ENCODE measurements at regions not wholly inside any gene's neighbourhood (a gene's known extent, or its start where the extent isn't known, plus 50 kb on each side); places are given as distances from the start of the nearest gene placed in this dataset.

GRCh38 chr1:234750922-234751627 lies 141.1 kb upstream of the IRF2BP2 start:
- TF ChIP-seq POLR2A (IDR thresholded peaks at IDR 0.05): no peak
- no peak for TF ChIP-seq CTCF (IDR thresholded peaks at IDR 0.05)
